GM12878 (cell line): ENCODE measurements at regions not wholly inside any gene's neighbourhood (a gene's known extent, or its start where the extent isn't known, plus 50 kb on each side); places are given as distances from the start of the nearest gene placed in this dataset.

Source experiments
- ATAC-seq: fragments of 200-7000 bp; cut with Tn5 transposase; 3 replicates; pipeline ENCODE4 v1.9.1; 2020; ENCODE audit warnings: mild to moderate bottlenecking, moderate library complexity
- BruUV-seq: library from RNA; stranded (reverse); fragments of 400-500 nt; replicated peaks from 2 replicates; lab custom pipeline; 2021; lab: Mats Ljungman, UMichigan
- CTCF ChIA-PET: fragments of 300-600 bp; sonication (Branson Sonifier 250); formaldehyde crosslinking; extraction: SDS; loops from one replicate; lab custom pipeline; 2021; ENCODE audit warnings: inconsistent platforms; lab: Yijun Ruan, JAX
- POLR2A ChIA-PET: fragments of 350-600 bp; formaldehyde crosslinking; extraction: SDS; loops from one replicate; lab custom pipeline; 2021; ENCODE audit warnings: inconsistent platforms; lab: Charles Lee
- RAD21 ChIA-PET: fragments of 300-600 bp; sonication (Branson Sonifier 250); formaldehyde crosslinking; loops from one replicate; lab custom pipeline; 2023; ENCODE audit warnings: antibody characterized with exemption; ENCODE audit not compliant: unreplicated experiment; lab: Charles Lee
- SMC1A ChIA-PET: fragments of 300-600 bp; sonication (Branson Sonifier 250); formaldehyde crosslinking; loops from one replicate; lab custom pipeline; 2023; ENCODE audit not compliant: unreplicated experiment, uncharacterized antibody; lab: Charles Lee
- DNase-seq: peaks from one replicate; pipeline ENCODE4 v3.0.0-alpha.2; 2011; ENCODE audit warnings: low read depth, low spot score
- FAIRE-seq: peaks from 3 replicates; lab custom pipeline; 2011; peaks lifted over from hg19 to GRCh38; lab: Jason Lieb, UNC
- H2AFZ ChIP-seq: 2 replicates; pipeline ENCODE4 v1.6.0; 2011; ENCODE audit warnings: low read depth, low read length, control low read depth; ENCODE audit not compliant: control insufficient read depth
- H3K27ac ChIP-seq: 2 replicates; pipeline ENCODE4 v1.5.1; 2011; ENCODE audit warnings: control low read depth; ENCODE audit not compliant: control insufficient read depth, insufficient read depth
- H3K27me3 ChIP-seq, 2 experiments: replicated peaks in 1 of 2; 2 replicates each; pipeline versions ENCODE4 v1.6.0 to v1.6.1; 2011; ENCODE audit warnings: low read length in 1 of 2; ENCODE audit not compliant: control insufficient read depth in 2 of 2, insufficient read depth in 2 of 2
- H3K36me3 ChIP-seq, 2 experiments: 2 replicates each; pipeline ENCODE4 v1.5.1; 2011; ENCODE audit warnings: low read length in 1 of 2; ENCODE audit not compliant: control insufficient read depth in 2 of 2, insufficient read depth in 2 of 2
- H3K4me1 ChIP-seq: 2 replicates; pipeline ENCODE4 v1.6.1; 2011; ENCODE audit warnings: mild to moderate bottlenecking, low read length, moderate library complexity, mixed read lengths; ENCODE audit not compliant: control insufficient read depth, insufficient read depth
- H3K4me2 ChIP-seq: 2 replicates; pipeline ENCODE4 v1.6.0; 2011; ENCODE audit warnings: control low read depth; ENCODE audit not compliant: control insufficient read depth, insufficient read depth
- H3K4me3 ChIP-seq: fragments of 200-600 bp; sonication (generic); 2 replicates; pipeline ENCODE4 v1.5.1; 2016
- H3K79me2 ChIP-seq: 2 replicates; pipeline ENCODE4 v1.6.0; 2011; ENCODE audit warnings: low read length; ENCODE audit not compliant: control insufficient read depth, insufficient read depth
- H3K9ac ChIP-seq: 2 replicates; pipeline ENCODE4 v1.8.0; 2011; ENCODE audit warnings: low read length, control low read depth, mixed read lengths; ENCODE audit not compliant: control insufficient read depth, insufficient read depth
- H3K9me3 ChIP-seq: replicated peaks from 3 replicates; pipeline ENCODE4 v1.5.1; 2011; ENCODE audit warnings: mild to moderate bottlenecking, low read length; ENCODE audit not compliant: control insufficient read depth, insufficient read depth
- H4K20me1 ChIP-seq: 2 replicates; pipeline ENCODE4 v1.6.0; 2011; ENCODE audit not compliant: control insufficient read depth, insufficient read depth
- BHLHE40 ChIP-seq, 2 experiments: fragments of 450-650 bp in 1 of 2; IDR thresholded peaks; 2 replicates each; pipeline ENCODE4 v1.6.1; 2011 to 2017; ENCODE audit warnings: low read depth in 2 of 2, borderline replicate concordance in 1 of 2, improper control_type of control experiment in 1 of 2, low read length in 1 of 2, mild to moderate bottlenecking in 1 of 2
- CBFB ChIP-seq: IDR thresholded peaks from 2 replicates; pipeline ENCODE4 v1.6.1; 2016; ENCODE audit warnings: antibody characterized with exemption, low read depth
- CHD4 ChIP-seq: fragments of 200-600 bp; sonication (generic); IDR thresholded peaks from 2 replicates; pipeline ENCODE4 v1.6.1; 2016; ENCODE audit warnings: mild to moderate bottlenecking
- GABPA ChIP-seq: IDR thresholded peaks from 2 replicates; pipeline ENCODE4 v1.6.1; 2014; ENCODE audit warnings: antibody characterized with exemption, low read depth, mild to moderate bottlenecking, inconsistent platforms
- LARP7 ChIP-seq: fragments of 450-650 bp; IDR thresholded peaks from 2 replicates; pipeline ENCODE4 v1.6.1; 2017; ENCODE audit warnings: mild to moderate bottlenecking
- RUNX3 ChIP-seq: IDR thresholded peaks from 2 replicates; pipeline ENCODE4 v1.6.1; 2012; ENCODE audit warnings: low read length, inconsistent platforms
- SP1 ChIP-seq: IDR thresholded peaks from one replicate; pipeline ENCODE4 v1.6.1; 2011; ENCODE audit warnings: low read depth, low read length
- YBX1 ChIP-seq: fragments of 450-650 bp; IDR thresholded peaks from 2 replicates; pipeline ENCODE4 v1.6.1; 2016; ENCODE audit warnings: antibody characterized with exemption
- YY1 ChIP-seq: IDR thresholded peaks from 2 replicates; pipeline ENCODE4 v1.6.1; 2011; ENCODE audit warnings: low read depth, mild to moderate bottlenecking, low read length
- ZNF217 ChIP-seq: fragments of 450-650 bp; IDR thresholded peaks from 2 replicates; pipeline ENCODE4 v1.6.1; 2017; ENCODE audit warnings: antibody characterized with exemption, mild to moderate bottlenecking
- WGBS: methylation state at CpG from one replicate; pipeline ENCODE4 v1.1.6; 2016; ENCODE audit warnings: low lambda C conversion rate; ENCODE audit not compliant: insufficient replicate concordance, insufficient coverage; ENCODE audit errors: missing lambda C conversion rate; 5-methylcytosine and 5-hydroxymethylcytosine counted together
- in situ Hi-C: fragments of 300-500 bp; cut with MboI; formaldehyde crosslinking; loops from 9 replicates; pipeline ENCODE4 v1.14.3; 2018; ENCODE audit warnings: mixed read lengths
- intact Hi-C: fragments of 100-400 bp; cut with micrococcal nuclease; formaldehyde crosslinking; loops from one replicate; pipeline ENCODE4 v1.14.2; 2022; ENCODE audit not compliant: unreplicated experiment

DNA sequence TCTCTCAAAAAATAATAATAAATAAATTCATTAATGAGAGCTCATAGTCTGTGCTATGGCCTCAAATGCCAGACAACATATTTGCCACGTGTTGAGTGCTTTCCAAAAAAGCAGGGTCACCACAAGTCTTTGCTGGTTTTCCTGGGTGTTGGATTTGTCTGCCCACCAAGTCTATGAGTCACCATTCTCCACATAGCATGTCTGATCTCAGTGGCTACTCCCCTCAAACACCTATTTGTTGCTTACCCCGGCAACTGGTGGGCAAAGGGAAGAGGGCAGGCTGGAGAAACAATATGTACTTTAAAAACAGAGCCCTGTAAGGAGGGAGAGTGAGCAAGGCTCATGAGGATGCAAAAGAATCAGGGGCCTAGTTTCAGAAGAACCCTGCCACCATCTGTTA lies 120.0 kb upstream of the ARRDC4 start:
- BruUV-seq: no TSS peak
- Histone ChIP-seq H2AFZ (no peak overlapping the region), H3K4me1 (no peaks in the 10 kb centered on the region), H3K4me2 (no peak overlapping the region), H3K9ac (no peak overlapping the region), H4K20me1 (no peaks in the 10 kb centered on the region), H3K27me3 (no peaks in the 10 kb centered on the region), H3K79me2 (no peaks in the 10 kb centered on the region), H3K27ac (no peak overlapping the region), H3K36me3 (no peaks in the 10 kb centered on the region), H3K4me3 (no peak overlapping the region), H3K9me3 (no peaks in the 10 kb centered on the region)
- DNase-seq (no peak), ATAC-seq (no peak), FAIRE-seq (no peak)
- intact Hi-C loops: loop anchor here (10.0 kb wide), 1 partner anchor 64 kb away; no protein-coding TSS in a partner anchor
- CTCF ChIA-PET: no interaction called here
- in situ Hi-C loops: no loop called here
- POLR2A ChIA-PET: no interaction called here
- 0% methylated on average over 2 of the region's 2 CpGs for WGBS
- TF ChIP-seq LARP7 (no peak), SP1 (no peak), ZNF217 (no peak), BHLHE40 (IDR thresholded peaks at IDR 0.05; ENCODE audit: borderline replicate concordance in 1 of 2, low read depth in 2 of 2, low read length in 1 of 2) (no peak), YBX1 (no peak), YY1 (no peak), GABPA (no peak), CBFB (no peak), RUNX3 (no peak)
- RAD21 ChIA-PET: no interaction called here
- SMC1A ChIA-PET: no interaction called here

DNA sequence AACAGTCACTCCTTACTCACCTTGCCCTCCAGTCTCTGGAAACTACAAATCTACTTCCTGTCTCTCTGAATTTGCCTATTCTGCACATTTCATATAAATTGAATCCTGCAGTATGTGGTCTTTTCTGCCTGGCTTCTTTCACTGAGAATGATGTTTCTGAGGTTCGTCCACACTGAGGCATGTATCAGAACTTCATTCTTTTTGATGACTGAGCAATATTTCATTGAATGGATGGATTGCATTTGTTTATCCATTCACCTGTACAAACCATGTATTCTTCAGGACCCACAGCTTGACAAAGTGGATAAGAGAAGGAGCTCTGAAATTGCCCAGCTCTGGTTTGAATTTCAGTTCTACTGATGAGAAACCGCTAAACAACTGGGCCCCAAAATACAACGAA lies 118.9 kb upstream of the ARRDC4 start:
- intact Hi-C loops: loop anchor here (10.0 kb wide), 1 partner anchor 63 kb away; no protein-coding TSS in a partner anchor
- Histone ChIP-seq H3K27me3 (no peaks in the 10 kb centered on the region), H3K27ac (no peak overlapping the region), H3K9ac (no peak overlapping the region), H3K9me3 (no peaks in the 10 kb centered on the region), H4K20me1 (no peaks in the 10 kb centered on the region), H2AFZ (no peak overlapping the region), H3K36me3 (no peaks in the 10 kb centered on the region), H3K4me2 (no peak overlapping the region), H3K79me2 (no peaks in the 10 kb centered on the region), H3K4me3 (no peak overlapping the region), H3K4me1 (no peaks in the 10 kb centered on the region)
- BruUV-seq: no TSS peak
- POLR2A ChIA-PET: no interaction called here
- no peak for DNase-seq
- TF ChIP-seq CHD4: no peak
- WGBS: 8% methylated on average over 3 of the region's 3 CpGs
- no peak for FAIRE-seq
- no peak for ATAC-seq
- in situ Hi-C loops: no loop called here
- CTCF ChIA-PET: no interaction called here
- SMC1A ChIA-PET: no interaction called here
- RAD21 ChIA-PET: no interaction called here
